ENCODE measurements at regions not wholly inside any gene's neighbourhood (a gene's known extent, or its start where the extent isn't known, plus 50 kb on each side); places are given as distances from the start of the nearest gene placed in this dataset.

DNA sequence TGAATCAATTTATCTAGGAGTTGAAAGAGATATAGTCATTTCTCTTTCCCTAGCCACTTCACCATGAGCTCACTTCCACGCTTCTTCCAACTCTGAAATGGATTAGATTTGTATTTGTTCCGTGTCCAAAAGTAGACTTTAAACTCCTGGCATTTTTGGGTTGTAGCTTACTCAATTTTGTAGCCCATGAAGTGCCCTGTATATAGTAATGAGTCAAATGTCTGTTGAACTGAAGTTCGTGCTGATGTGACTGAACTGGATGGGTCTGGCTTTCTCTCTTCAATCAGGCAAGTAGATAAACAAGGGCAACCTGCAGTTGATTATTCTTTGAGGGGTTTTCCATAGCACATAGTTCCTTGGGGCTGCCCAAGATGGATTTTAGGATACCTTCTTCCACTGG lies 450.6 kb downstream of the SH2D1A start:
- no peaks in the 10 kb centered on the region for H3K36me3 Mint-ChIP-seq (ENCODE audit: low read depth)
- TF ChIP-seq, protein P1, sequence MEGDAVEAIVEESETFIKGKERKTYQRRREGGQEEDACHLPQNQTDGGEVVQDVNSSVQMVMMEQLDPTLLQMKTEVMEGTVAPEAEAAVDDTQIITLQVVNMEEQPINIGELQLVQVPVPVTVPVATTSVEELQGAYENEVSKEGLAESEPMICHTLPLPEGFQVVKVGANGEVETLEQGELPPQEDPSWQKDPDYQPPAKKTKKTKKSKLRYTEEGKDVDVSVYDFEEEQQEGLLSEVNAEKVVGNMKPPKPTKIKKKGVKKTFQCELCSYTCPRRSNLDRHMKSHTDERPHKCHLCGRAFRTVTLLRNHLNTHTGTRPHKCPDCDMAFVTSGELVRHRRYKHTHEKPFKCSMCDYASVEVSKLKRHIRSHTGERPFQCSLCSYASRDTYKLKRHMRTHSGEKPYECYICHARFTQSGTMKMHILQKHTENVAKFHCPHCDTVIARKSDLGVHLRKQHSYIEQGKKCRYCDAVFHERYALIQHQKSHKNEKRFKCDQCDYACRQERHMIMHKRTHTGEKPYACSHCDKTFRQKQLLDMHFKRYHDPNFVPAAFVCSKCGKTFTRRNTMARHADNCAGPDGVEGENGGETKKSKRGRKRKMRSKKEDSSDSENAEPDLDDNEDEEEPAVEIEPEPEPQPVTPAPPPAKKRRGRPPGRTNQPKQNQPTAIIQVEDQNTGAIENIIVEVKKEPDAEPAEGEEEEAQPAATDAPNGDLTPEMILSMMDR (IDR thresholded peaks at IDR 0.05; ENCODE audit: unreplicated experiment in 3 of 3) = no peak
- H3K9me3 Mint-ChIP-seq = peaks cover 26% of the 10 kb centered on the region
- H3K27me3 Mint-ChIP-seq (ENCODE audit: low read depth) = no peaks in the 10 kb centered on the region
- no peak overlapping the region for H3K4me3 Mint-ChIP-seq
- H3K4me1 Mint-ChIP-seq = no peaks in the 10 kb centered on the region
- H3K27ac Mint-ChIP-seq = no peak overlapping the region

DNA sequence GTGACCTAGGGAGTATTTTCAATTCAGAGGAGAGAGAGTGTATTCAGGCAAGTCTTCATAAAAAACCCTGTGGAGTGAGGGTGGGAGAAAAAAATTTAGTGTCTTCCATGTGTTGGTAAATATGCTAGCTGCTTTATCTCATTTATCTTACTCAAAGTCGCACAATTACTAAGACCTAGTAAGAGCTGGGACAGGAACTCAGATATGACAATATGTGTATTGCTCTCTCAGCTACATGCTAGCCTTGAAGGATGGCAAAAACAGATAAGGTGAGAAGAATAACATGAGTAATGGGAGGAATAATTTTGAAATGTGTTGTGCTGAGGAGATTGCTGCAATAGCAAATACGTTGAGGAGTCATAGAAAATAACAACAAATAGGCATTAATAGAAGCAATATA lies 458.6 kb downstream of the SH2D1A start:
- Mint-ChIP-seq H3K4me3 (no peak overlapping the region), H3K27ac (no peak overlapping the region), H3K27me3 (ENCODE audit: low read depth) (no peaks in the 10 kb centered on the region)

DNA sequence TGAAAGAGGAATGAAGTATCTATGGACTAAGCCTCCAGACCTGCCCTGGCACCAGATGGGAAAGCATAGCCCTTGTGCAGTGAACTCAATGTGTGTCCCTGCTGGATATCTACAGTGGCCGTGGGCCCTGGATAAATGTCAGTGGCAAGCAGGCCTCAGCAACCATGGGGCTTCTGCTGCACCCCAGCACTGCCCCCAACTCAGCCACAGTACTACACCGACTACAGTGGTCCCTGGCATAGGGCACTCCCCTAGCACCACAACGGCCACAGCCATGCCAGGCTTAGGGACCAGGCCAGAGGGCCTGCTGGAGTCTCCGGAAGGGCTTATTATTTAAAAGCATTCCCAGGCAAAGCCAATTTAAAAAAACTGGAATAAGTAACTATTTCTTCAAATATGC lies 459.1 kb downstream of the SH2D1A start:
- H3K27ac Mint-ChIP-seq = no peak overlapping the region

More for the DNA sequence above, 458.6 kb downstream of the SH2D1A start:
- TF ChIP-seq, protein P1 (IDR thresholded peaks at IDR 0.05; ENCODE audit: unreplicated experiment in 3 of 3) = no peak
- H3K9me3 Mint-ChIP-seq = peaks cover 36% of the 10 kb centered on the region
- H3K36me3 Mint-ChIP-seq (ENCODE audit: low read depth) = no peaks in the 10 kb centered on the region
- no peaks in the 10 kb centered on the region for H3K4me1 Mint-ChIP-seq

DNA sequence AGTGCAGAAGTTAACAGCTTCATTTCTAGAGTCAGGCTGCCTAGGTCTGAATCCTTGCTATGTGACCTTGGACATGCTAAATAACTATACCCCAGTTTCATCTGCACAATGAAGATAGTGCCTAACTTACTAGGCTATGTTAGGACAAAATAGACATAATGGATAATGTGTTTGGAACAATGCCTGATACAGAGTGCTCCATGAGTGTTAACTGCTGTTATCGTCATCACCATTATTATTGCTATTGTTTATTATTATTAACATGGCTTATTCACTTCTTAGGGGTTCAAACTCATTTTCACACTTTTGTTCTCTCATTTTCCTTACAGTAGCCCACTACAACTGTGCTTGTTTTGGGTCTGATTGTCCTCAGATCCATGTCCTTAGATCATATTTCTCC lies 467.7 kb downstream of the SH2D1A start:
- no peaks in the 10 kb centered on the region for H3K36me3 Mint-ChIP-seq (ENCODE audit: low read depth)

More for the DNA sequence above, 459.1 kb downstream of the SH2D1A start:
- Mint-ChIP-seq H3K4me3 (no peak overlapping the region), H3K27me3 (ENCODE audit: low read depth) (no peaks in the 10 kb centered on the region), H3K36me3 (ENCODE audit: low read depth) (no peaks in the 10 kb centered on the region), H3K4me1 (no peaks in the 10 kb centered on the region), H3K9me3 (peaks cover 36% of the 10 kb centered on the region)
- TF ChIP-seq, protein P1 (IDR thresholded peaks at IDR 0.05; ENCODE audit: unreplicated experiment in 3 of 3) = no peak

DNA sequence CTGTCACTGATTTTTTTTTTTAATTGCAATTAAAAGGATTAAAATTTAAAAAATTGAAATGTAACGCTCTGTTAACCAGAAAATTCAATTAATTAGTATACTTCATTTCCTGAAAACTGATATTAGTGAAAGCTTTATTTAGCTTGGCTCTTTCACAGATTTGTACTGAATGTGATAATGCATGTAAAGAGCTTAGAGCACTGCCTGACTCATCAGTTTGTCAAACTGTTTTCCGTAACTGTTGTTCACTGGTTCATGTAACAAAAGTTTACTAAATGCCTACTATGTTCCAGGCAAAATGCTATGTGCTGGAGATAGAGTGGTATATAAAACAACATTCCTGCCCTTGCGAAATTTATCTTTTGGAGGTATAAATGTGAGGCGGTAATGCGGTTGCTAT lies 471.7 kb downstream of the SH2D1A start:
- Mint-ChIP-seq H3K27ac (no peak overlapping the region), H3K27me3 (ENCODE audit: low read depth) (no peaks in the 10 kb centered on the region), H3K4me1 (no peaks in the 10 kb centered on the region), H3K36me3 (ENCODE audit: low read depth) (no peaks in the 10 kb centered on the region), H3K4me3 (no peak overlapping the region), H3K9me3 (no peaks in the 10 kb centered on the region)
- TF ChIP-seq, protein P1 (IDR thresholded peaks at IDR 0.05; ENCODE audit: unreplicated experiment in 3 of 3) = no peak

More for the DNA sequence above, 467.7 kb downstream of the SH2D1A start:
- Mint-ChIP-seq H3K27me3 (ENCODE audit: low read depth) (no peaks in the 10 kb centered on the region), H3K9me3 (peaks cover 13% of the 10 kb centered on the region), H3K27ac (no peak overlapping the region), H3K4me1 (no peaks in the 10 kb centered on the region), H3K4me3 (no peak overlapping the region)
- TF ChIP-seq, protein P1 (IDR thresholded peaks at IDR 0.05; ENCODE audit: unreplicated experiment in 3 of 3) = no peak

DNA sequence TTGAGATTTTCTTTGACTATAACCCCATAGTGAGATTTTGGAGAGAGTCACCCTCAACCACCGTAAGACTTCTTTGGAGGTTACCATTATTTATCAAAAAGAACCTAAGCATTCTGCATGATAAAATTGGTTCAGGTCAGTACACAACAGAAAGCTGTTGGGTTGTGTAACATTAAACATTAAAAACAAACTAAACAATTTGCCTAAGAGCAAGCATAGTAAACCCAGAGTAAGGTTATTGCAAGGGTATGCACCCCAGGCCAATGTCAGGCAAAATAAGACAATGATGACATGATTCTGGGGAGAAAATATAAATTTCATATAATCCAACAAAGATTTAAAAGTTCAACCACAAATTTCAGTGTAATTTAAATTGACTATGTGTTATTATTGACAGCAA lies 472.4 kb downstream of the SH2D1A start:
- no peaks in the 10 kb centered on the region for H3K36me3 Mint-ChIP-seq (ENCODE audit: low read depth)
- H3K9me3 Mint-ChIP-seq = no peaks in the 10 kb centered on the region
- H3K27ac Mint-ChIP-seq = no peak overlapping the region
- H3K4me1 Mint-ChIP-seq = no peaks in the 10 kb centered on the region
- TF ChIP-seq, protein P1 (IDR thresholded peaks at IDR 0.05; ENCODE audit: unreplicated experiment in 3 of 3) = no peak
- H3K4me3 Mint-ChIP-seq = no peak overlapping the region
- no peaks in the 10 kb centered on the region for H3K27me3 Mint-ChIP-seq (ENCODE audit: low read depth)

Measured in nephron (organoid).